Calu3 (cell line): ENCODE measurements at regions not wholly inside any gene's neighbourhood (a gene's known extent, or its start where the extent isn't known, plus 50 kb on each side); places are given as distances from the start of the nearest gene placed in this dataset.

Source experiments
- BruUV-seq: library from RNA; stranded (reverse); fragments of 400-500 nt; replicated peaks from 2 replicates; lab custom pipeline; 2021; lab: Mats Ljungman, UMichigan
- CTCF ChIA-PET: fragments of 300-600 bp; sonication (Branson Sonifier 250); formaldehyde crosslinking; loops from one replicate; lab custom pipeline; 2022; ENCODE audit warnings: antibody characterized with exemption; lab: Charles Lee
- DNase-seq: peaks from one replicate; pipeline ENCODE4 v3.0.0; 2022
- H3K27ac Mint-ChIP-seq: one replicate; pipeline ENCODE4 v1.8.0; 2022; ENCODE audit warnings: mixed read lengths; ENCODE audit not compliant: unreplicated experiment
- H3K27me3 Mint-ChIP-seq: one replicate; pipeline ENCODE4 v1.8.0; 2022; ENCODE audit warnings: mixed read lengths; ENCODE audit not compliant: unreplicated experiment
- H3K36me3 Mint-ChIP-seq: one replicate; pipeline ENCODE4 v1.8.0; 2022; ENCODE audit warnings: mild to moderate bottlenecking, moderate library complexity, mixed read lengths; ENCODE audit not compliant: insufficient read depth, unreplicated experiment
- H3K4me1 Mint-ChIP-seq: one replicate; pipeline ENCODE4 v1.8.0; 2022; ENCODE audit warnings: mild to moderate bottlenecking, low read depth, mixed read lengths; ENCODE audit not compliant: unreplicated experiment
- H3K4me3 Mint-ChIP-seq: one replicate; pipeline ENCODE4 v1.8.0; 2022; ENCODE audit warnings: mild to moderate bottlenecking, low read depth, moderate library complexity, mixed read lengths; ENCODE audit not compliant: unreplicated experiment
- H3K9me3 Mint-ChIP-seq: one replicate; pipeline ENCODE4 v1.8.0; 2022; ENCODE audit warnings: low read depth, mixed read lengths; ENCODE audit not compliant: unreplicated experiment
- intact Hi-C: fragments of 100-400 bp; cut with micrococcal nuclease; formaldehyde crosslinking; loops from one replicate; pipeline ENCODE4 v1.10.0; 2022; ENCODE audit not compliant: unreplicated experiment
- TF ChIP-seq, protein P1 (sequence below): fragments of 200-600 bp; IDR thresholded peaks from one replicate; pipeline ENCODE4 v1.8.0; 2022; ENCODE audit warnings: antibody characterized with exemption; ENCODE audit not compliant: unreplicated experiment

DNA sequence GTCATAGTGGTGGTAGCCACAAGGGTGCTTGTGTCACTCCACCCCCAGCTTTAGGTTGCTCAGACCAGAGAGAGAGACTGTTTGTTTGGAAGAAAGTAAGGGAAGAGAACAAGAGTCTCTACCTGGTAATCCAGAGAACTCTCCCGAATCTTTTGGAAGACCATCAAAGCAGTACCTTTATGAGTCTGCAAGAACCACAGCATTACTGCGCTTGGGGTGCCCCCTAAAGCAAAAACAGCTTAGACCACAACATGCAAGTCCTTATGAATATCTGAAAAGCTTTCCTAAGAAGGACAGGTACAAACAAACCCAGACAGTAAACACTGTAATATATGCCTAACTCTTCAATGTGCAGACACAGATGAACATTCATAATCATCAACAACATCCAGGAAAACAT, 1398.6 kb upstream of the C9orf72 start:
- intact Hi-C loops = no loop called here
- H3K27me3 Mint-ChIP-seq = no peaks in the 10 kb centered on the region
- H3K9me3 Mint-ChIP-seq = no peaks in the 10 kb centered on the region
- no TSS peak for BruUV-seq
- no peaks in the 10 kb centered on the region for H3K36me3 Mint-ChIP-seq
- peaks cover 8% of the 10 kb centered on the region for H3K4me1 Mint-ChIP-seq
- H3K27ac Mint-ChIP-seq = no peak overlapping the region
- CTCF ChIA-PET = no interaction called here
- DNase-seq = peak; percentile 2
- TF ChIP-seq, protein P1, sequence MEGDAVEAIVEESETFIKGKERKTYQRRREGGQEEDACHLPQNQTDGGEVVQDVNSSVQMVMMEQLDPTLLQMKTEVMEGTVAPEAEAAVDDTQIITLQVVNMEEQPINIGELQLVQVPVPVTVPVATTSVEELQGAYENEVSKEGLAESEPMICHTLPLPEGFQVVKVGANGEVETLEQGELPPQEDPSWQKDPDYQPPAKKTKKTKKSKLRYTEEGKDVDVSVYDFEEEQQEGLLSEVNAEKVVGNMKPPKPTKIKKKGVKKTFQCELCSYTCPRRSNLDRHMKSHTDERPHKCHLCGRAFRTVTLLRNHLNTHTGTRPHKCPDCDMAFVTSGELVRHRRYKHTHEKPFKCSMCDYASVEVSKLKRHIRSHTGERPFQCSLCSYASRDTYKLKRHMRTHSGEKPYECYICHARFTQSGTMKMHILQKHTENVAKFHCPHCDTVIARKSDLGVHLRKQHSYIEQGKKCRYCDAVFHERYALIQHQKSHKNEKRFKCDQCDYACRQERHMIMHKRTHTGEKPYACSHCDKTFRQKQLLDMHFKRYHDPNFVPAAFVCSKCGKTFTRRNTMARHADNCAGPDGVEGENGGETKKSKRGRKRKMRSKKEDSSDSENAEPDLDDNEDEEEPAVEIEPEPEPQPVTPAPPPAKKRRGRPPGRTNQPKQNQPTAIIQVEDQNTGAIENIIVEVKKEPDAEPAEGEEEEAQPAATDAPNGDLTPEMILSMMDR = no peak
- H3K4me3 Mint-ChIP-seq = no peak overlapping the region

DNA sequence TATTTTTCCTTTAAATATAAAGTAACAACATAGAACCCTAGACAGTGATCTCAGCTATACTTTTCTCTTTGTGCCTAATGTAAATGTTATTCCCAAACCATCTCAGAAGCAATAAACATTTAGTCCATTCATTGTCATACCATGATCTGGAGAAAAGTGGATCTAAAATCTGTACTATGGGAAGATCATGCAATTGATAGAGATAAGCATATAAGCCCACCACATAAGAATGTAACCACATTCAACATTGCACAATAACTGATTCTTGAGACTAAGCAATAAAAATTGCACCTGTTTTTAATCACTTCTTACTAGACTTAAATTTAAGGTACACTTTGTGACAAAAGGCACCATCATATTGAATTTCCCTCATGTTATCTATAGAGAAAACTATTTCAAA, 1403.0 kb upstream of the C9orf72 start:
- no peak overlapping the region for H3K27ac Mint-ChIP-seq
- no TSS peak for BruUV-seq
- H3K4me1 Mint-ChIP-seq = no peaks in the 10 kb centered on the region
- H3K36me3 Mint-ChIP-seq = no peaks in the 10 kb centered on the region
- CTCF ChIA-PET = no interaction called here
- H3K9me3 Mint-ChIP-seq = no peaks in the 10 kb centered on the region
- DNase-seq = no peak
- H3K27me3 Mint-ChIP-seq = no peaks in the 10 kb centered on the region
- intact Hi-C loops = no loop called here
- TF ChIP-seq, protein P1 = no peak
- no peak overlapping the region for H3K4me3 Mint-ChIP-seq

DNA sequence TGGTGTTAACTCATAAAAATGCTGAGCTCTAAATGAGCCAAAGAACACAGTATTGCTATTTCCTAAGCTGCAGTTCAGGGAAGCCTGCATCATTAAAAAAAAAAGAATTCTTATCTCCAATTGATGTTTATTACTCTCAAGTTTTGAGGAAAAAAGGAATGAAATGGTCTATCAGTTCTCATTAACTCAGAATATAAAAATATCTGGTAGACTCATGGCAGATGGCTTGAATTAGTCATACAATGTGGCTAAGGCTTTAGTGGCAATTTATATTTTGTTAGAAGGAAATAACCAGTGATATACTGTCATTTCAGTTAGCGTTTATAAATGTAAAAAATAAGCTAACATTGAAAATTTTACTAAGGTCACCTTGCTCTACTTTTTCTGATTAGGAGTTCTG, 1403.4 kb upstream of the C9orf72 start:
- BruUV-seq = no TSS peak
- Mint-ChIP-seq H3K4me1 (no peaks in the 10 kb centered on the region), H3K27ac (no peak overlapping the region), H3K27me3 (no peaks in the 10 kb centered on the region), H3K36me3 (no peaks in the 10 kb centered on the region), H3K4me3 (no peak overlapping the region), H3K9me3 (no peaks in the 10 kb centered on the region)
- TF ChIP-seq, protein P1 = no peak
- DNase-seq = no peak
- intact Hi-C loops = no loop called here
- CTCF ChIA-PET = no interaction called here

DNA sequence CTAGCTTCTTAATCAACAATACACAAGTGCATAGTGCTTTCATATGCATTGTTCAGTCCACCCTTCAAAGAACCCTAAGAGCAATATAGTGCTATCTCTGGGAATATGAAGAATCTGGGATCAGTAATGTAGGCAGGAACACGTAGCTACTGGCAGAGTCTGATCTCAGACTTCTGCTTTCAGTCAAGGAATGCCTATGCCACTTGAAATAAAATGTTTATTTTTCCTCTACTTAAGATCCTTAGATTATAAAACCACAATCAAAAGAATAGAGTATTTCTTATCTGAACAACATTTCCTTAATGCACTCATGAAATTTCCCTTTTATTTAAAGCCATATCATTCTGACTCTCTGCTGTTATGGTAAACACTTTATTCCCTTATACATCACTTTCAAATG, 1407.8 kb upstream of the C9orf72 start:
- DNase-seq = no peak
- BruUV-seq = no TSS peak
- no peak overlapping the region for H3K4me3 Mint-ChIP-seq
- no peak overlapping the region for H3K27ac Mint-ChIP-seq
- H3K27me3 Mint-ChIP-seq = no peaks in the 10 kb centered on the region
- intact Hi-C loops = no loop called here
- TF ChIP-seq, protein P1 = no peak
- H3K9me3 Mint-ChIP-seq = no peaks in the 10 kb centered on the region
- no peaks in the 10 kb centered on the region for H3K4me1 Mint-ChIP-seq
- CTCF ChIA-PET = no interaction called here
- H3K36me3 Mint-ChIP-seq = no peaks in the 10 kb centered on the region
